Activated naive CD8-positive, alpha-beta T cell treated with anti-CD3 and anti-CD28 coated beads for 36 hours (primary cell): ENCODE measurements at regions not wholly inside any gene's neighbourhood (a gene's known extent, or its start where the extent isn't known, plus 50 kb on each side); places are given as distances from the start of the nearest gene placed in this dataset.

Experiments used
- DNase-seq: peaks from one replicate; pipeline ENCODE4 v3.0.0; 2021
- H3K27ac Mint-ChIP-seq: one replicate; pipeline ENCODE4 v1.8.0; 2022; ENCODE audit warnings: mild to moderate bottlenecking, moderate library complexity, mixed read lengths
- H3K27me3 Mint-ChIP-seq: one replicate; pipeline ENCODE4 v1.8.0; 2022; ENCODE audit warnings: mild to moderate bottlenecking, mixed read lengths
- H3K36me3 Mint-ChIP-seq: one replicate; pipeline ENCODE4 v1.8.0; 2021; ENCODE audit warnings: mild to moderate bottlenecking, mixed read lengths
- H3K4me1 Mint-ChIP-seq: one replicate; pipeline ENCODE4 v1.8.0; 2021; ENCODE audit warnings: mixed read lengths
- H3K4me3 Mint-ChIP-seq: one replicate; pipeline ENCODE4 v1.8.0; 2022; ENCODE audit warnings: mild to moderate bottlenecking, moderate library complexity, mixed read lengths
- H3K9me3 Mint-ChIP-seq: one replicate; pipeline ENCODE4 v1.8.0; 2022; ENCODE audit warnings: mixed read lengths

DNA sequence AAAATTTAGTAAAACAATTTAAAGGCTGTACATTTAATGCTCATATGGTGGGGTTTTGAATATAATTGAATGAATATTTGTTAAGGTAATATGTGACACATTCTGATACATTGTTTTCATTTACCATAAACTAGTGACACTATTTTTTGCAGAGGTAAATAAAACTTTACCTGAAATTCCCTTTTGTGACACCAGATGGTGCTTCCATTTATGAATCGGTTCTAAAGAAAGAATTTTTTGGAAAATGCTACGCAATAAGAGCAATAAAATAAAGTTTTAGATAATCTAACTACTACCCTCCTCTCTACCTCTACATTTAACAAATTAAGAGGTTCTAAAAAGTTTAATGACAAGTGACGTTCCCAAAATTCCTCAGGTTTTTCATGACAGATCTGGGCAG, 448.9 kb downstream of the MAGEB5 start:
- H3K4me3 Mint-ChIP-seq = no peak overlapping the region
- no peaks in the 10 kb centered on the region for H3K4me1 Mint-ChIP-seq
- H3K27ac Mint-ChIP-seq = no peak overlapping the region
- H3K36me3 Mint-ChIP-seq = no peaks in the 10 kb centered on the region
- H3K9me3 Mint-ChIP-seq = no peaks in the 10 kb centered on the region
- H3K27me3 Mint-ChIP-seq = no peaks in the 10 kb centered on the region
- no peak for DNase-seq

DNA sequence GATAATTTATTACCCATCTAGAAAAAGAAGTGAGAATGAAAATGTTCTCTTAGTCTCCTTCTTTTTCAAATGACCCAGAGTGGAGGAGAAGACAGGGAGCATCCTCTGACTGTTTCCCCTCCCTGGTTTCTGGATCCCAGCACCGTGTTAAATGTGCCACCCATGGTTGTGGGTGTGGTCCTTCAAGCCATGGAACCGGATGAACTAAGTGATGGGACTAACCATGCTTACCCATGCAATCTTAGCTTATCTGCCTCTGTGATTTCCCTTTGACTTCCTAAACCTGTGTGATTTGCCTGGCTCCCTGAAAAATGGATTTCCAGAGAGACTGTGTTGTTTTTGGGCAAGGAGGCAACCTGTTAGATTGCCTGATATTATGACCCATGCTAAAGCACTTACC, 437.1 kb downstream of the MAGEB5 start:
- Mint-ChIP-seq H3K27me3 (no peaks in the 10 kb centered on the region), H3K4me1 (no peaks in the 10 kb centered on the region), H3K27ac (no peak overlapping the region), H3K9me3 (peaks cover 7% of the 10 kb centered on the region), H3K4me3 (no peak overlapping the region), H3K36me3 (no peaks in the 10 kb centered on the region)
- no peak for DNase-seq

DNA sequence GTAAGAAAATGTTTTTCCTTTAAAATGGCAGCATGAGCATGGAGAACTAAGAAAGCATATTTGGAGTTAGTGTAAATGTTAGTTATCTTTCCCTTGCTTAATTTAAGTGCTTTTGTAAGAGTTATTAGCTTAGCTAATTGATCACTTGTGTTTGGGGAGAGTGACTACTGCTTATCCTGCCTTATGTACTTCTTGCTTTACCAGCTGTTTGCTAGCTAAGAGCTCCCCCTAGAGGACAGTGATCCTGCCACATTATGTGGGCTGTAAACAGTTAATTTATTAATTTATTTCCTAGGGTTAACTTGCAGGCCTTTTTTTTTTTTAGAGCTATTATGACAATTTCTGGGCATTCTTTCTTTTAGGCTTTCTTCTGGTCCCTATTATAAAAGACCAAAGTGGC, 435.8 kb downstream of the MAGEB5 start:
- Mint-ChIP-seq H3K27ac (no peak overlapping the region), H3K36me3 (no peaks in the 10 kb centered on the region), H3K9me3 (peaks cover 7% of the 10 kb centered on the region), H3K4me3 (no peak overlapping the region), H3K4me1 (no peaks in the 10 kb centered on the region), H3K27me3 (no peaks in the 10 kb centered on the region)
- DNase-seq = no peak

DNA sequence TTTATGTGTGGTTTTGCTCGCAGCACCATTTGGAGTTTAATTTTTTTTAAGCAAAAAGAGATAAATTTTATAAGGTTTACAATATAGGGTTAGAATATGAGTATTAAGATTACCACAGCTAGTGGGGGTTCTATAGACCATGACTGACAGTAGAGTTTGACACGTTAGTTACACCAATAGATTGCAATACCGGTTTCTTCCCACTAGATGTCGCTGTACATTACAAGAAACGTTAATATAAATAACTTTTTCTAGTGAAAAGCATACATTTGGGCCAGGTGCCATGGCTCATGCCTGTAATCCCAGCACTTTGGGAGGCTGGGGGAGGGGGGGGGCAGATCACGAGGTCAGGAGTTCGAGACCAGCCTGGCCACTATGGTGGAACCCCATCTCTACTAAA, 433.6 kb downstream of the MAGEB5 start:
- Mint-ChIP-seq H3K27ac (no peak overlapping the region), H3K27me3 (no peaks in the 10 kb centered on the region), H3K4me3 (no peak overlapping the region), H3K9me3 (peaks cover 5% of the 10 kb centered on the region), H3K36me3 (no peaks in the 10 kb centered on the region), H3K4me1 (no peaks in the 10 kb centered on the region)
- DNase-seq = no peak

DNA sequence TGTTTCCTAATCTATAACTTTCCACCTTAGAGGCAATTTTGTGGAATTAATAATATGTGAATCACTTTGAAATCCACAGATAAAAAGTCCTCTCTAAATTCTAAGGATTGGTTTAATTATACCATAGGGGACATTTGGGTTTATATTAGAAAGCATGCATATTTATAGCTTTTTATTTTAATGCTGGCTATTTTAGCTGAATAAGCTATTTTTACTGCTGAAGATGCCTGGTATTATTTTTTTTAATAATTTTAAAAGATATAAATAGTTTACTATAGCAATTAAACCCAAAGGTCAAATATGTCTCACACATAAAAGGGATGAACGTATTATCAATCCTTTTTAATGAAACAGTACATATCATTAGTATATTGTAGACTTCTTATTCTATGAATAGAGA, 415.4 kb downstream of the MAGEB5 start:
- no peak for DNase-seq
- Mint-ChIP-seq H3K36me3 (no peaks in the 10 kb centered on the region), H3K9me3 (no peaks in the 10 kb centered on the region), H3K27me3 (no peaks in the 10 kb centered on the region), H3K4me1 (no peaks in the 10 kb centered on the region), H3K4me3 (no peak overlapping the region), H3K27ac (no peak overlapping the region)

DNA sequence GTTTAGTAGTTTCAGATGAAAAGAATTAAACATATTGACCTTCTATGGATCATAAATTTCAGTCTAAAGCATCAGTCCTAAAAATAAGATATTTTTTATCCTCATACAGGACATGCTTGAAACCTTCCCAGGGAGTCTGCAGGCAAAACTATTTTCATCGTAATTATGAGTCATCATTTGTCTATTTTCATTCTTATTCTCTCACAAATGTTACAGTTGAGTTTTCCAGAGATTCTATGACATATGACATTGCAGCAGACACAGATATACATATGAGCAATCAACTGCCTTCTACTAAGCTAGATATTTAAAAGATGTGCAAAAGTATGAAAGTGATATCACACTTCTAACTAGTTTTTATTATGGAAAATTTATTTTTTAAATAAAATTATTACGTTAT, 398.0 kb downstream of the MAGEB5 start:
- Mint-ChIP-seq H3K4me3 (no peak overlapping the region), H3K27me3 (no peaks in the 10 kb centered on the region), H3K9me3 (peaks cover 1% of the 10 kb centered on the region), H3K4me1 (no peaks in the 10 kb centered on the region), H3K36me3 (no peaks in the 10 kb centered on the region), H3K27ac (no peak overlapping the region)
- DNase-seq = no peak

DNA sequence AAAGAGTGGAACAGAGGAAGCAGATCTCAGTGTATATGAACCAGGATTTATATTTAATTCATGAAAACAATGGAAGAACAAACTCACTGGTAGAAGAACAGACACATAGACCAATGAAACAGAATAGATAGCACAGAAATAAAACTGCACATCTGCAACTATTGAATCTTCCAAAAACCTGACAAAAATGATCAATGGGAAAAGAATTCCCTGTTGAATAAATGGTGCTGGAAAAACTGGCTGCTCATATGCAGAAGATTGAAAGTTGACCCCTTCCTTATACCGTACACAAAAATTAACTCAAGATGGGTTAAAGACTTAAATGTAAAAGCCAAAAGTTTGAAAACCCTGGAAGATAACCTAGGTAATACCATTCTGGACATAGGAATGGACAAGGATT, 391.0 kb downstream of the MAGEB5 start:
- H3K4me3 Mint-ChIP-seq = no peak overlapping the region
- no peak overlapping the region for H3K27ac Mint-ChIP-seq
- H3K4me1 Mint-ChIP-seq = no peaks in the 10 kb centered on the region

DNA sequence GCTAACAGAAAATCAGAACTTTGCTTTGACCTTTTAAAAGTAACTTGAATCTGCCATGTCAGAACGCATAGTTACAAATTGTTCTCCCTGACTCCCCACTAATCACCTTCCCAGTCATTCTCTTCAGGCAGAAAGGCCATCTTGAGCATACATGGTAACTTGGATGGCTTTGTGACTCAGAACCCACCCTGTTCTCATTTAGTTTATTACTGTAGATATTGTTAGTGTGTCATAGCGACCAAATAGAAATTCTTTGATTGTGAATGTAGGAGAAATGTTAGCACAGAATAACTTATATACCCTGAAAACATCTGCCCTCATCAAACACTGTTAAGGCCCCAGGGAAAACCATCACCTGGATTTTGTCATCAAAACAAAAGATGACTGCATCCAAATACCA, 382.0 kb downstream of the MAGEB5 start:
- no peak for DNase-seq
- H3K4me3 Mint-ChIP-seq = no peak overlapping the region
- no peaks in the 10 kb centered on the region for H3K27me3 Mint-ChIP-seq
- no peak overlapping the region for H3K27ac Mint-ChIP-seq
- peaks cover 2% of the 10 kb centered on the region for H3K9me3 Mint-ChIP-seq
- no peaks in the 10 kb centered on the region for H3K4me1 Mint-ChIP-seq
- no peaks in the 10 kb centered on the region for H3K36me3 Mint-ChIP-seq

More for the DNA sequence above, 391.0 kb downstream of the MAGEB5 start:
- Mint-ChIP-seq H3K9me3 (no peaks in the 10 kb centered on the region), H3K36me3 (no peaks in the 10 kb centered on the region), H3K27me3 (no peaks in the 10 kb centered on the region)
- DNase-seq = no peak

DNA sequence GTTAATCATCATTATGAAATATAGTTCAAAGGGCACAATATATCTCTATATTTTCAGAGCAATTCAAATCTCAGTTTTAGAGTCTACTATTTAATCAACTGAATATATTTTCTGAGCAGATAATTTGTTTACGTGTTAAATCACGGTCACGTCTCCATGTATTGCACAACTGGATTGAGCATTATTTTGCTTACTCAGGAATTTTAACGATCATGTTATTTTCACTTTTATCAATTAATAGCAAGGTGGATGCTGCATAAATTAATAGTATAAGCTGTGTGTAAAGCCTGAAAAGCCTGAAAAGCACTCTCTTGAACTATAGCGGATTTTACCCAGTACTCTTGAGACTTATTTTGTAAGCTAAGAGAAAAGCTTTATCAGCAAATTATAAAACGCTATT, 374.9 kb downstream of the MAGEB5 start:
- no peak overlapping the region for H3K4me3 Mint-ChIP-seq
- H3K27me3 Mint-ChIP-seq = no peaks in the 10 kb centered on the region
- H3K27ac Mint-ChIP-seq = no peak overlapping the region
- H3K9me3 Mint-ChIP-seq = peaks cover 2% of the 10 kb centered on the region
- DNase-seq = no peak
- H3K4me1 Mint-ChIP-seq = no peaks in the 10 kb centered on the region
- H3K36me3 Mint-ChIP-seq = no peaks in the 10 kb centered on the region

DNA sequence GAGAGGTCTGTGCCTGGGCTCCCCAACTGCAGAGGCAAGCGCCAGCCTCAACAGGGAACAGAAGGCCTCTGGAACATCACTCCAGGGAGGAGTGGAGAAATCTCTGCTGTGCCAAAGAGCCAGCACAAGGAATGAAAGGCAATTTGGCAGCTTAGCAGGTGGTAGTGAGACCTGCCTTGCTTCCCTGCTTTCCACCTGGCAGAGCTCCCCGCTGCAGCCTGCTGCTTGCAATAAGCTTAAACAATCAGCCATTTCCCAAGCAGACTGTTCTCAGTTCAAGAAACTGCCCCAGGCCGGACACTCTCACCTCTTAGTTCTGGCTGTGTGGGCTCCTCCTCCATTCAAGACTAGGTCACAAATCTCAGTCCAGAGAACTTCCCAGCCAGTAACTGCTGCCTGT, 370.6 kb downstream of the MAGEB5 start:
- no peaks in the 10 kb centered on the region for H3K36me3 Mint-ChIP-seq
- no peaks in the 10 kb centered on the region for H3K9me3 Mint-ChIP-seq
- no peak overlapping the region for H3K4me3 Mint-ChIP-seq
- no peak for DNase-seq
- H3K4me1 Mint-ChIP-seq = no peaks in the 10 kb centered on the region
- H3K27me3 Mint-ChIP-seq = no peaks in the 10 kb centered on the region
- no peak overlapping the region for H3K27ac Mint-ChIP-seq

DNA sequence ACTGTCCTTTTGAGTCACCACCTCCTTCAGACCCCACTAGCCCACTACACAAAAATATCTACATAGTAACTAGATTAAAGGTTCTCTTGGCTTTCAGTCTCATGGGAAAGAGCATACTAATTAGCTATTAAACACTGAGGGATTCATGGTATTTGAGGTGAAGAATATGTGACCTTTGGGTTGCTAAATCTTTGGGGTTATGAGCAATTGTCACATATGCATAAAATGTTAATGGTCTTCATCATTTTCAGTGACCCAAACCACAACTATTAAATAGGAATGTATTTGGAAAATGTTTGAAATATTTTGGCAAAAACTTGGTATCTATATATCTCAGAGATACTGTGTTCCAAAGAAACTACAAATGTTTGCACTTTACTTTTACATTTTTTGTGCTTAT, 365.1 kb downstream of the MAGEB5 start:
- Mint-ChIP-seq H3K27ac (no peak overlapping the region), H3K27me3 (no peaks in the 10 kb centered on the region), H3K9me3 (no peaks in the 10 kb centered on the region), H3K4me3 (no peak overlapping the region), H3K36me3 (no peaks in the 10 kb centered on the region), H3K4me1 (no peaks in the 10 kb centered on the region)
- no peak for DNase-seq

DNA sequence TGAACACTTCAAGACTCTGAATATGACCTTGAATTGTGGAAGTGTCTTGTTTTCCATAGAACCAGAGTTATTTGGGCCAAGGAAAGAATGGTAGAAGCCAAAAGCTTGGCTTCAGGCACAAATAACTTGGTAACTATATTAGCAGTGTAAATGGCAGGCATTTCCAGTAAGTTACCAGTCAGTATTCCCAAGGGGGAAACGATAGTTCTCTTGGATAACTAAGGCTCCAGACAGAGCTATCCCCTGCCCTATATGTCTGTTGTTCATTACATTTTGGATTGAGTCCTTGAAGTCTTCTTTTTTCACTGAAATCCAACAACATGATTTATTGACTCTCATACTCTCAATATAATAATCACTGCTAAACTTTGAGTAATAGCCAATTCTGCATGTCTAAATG, 364.1 kb downstream of the MAGEB5 start:
- no peaks in the 10 kb centered on the region for H3K4me1 Mint-ChIP-seq
- DNase-seq = no peak
- no peak overlapping the region for H3K27ac Mint-ChIP-seq
- H3K36me3 Mint-ChIP-seq = no peaks in the 10 kb centered on the region
- H3K27me3 Mint-ChIP-seq = no peaks in the 10 kb centered on the region
- H3K4me3 Mint-ChIP-seq = no peak overlapping the region
- no peaks in the 10 kb centered on the region for H3K9me3 Mint-ChIP-seq

DNA sequence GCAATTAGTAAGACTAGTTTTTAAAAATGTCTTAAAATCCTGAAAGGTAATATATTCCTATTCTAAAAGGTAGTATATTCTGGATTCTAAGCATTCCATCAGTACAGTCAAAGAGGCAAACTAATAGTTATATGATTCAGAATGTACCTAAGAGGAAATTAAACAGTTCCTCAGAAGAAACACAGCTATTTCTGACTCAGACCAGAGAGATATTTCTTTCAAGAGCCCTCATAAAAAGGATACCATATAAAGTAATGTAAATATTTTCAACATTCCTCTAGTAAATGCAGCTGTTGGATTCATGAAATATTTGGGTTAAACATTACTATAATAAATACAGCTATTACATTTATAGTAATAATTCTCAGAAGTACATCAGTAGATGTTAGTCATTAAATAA, 358.3 kb downstream of the MAGEB5 start:
- Mint-ChIP-seq H3K4me3 (no peak overlapping the region), H3K36me3 (no peaks in the 10 kb centered on the region), H3K9me3 (no peaks in the 10 kb centered on the region), H3K27me3 (no peaks in the 10 kb centered on the region), H3K27ac (no peak overlapping the region), H3K4me1 (no peaks in the 10 kb centered on the region)
- no peak for DNase-seq

DNA sequence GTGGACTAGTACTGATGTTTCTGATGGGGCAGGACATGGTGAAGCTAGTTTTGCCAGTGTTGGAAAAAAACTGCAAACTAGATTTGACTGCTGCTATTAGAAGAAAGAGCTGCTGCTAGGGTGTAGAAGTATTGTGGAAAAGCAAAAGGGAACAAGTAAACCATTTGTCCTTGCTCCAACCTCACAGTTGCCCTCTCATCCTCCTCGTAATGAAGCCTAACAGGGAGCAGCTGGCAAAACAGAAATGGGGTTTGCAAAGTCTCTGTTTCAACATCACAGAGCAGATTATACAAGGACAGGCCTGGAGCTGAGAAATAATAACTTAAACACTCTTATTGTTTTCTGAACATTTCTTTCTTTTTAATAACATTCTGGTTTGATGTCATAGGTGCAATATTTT, 346.2 kb downstream of the MAGEB5 start:
- H3K27me3 Mint-ChIP-seq = no peaks in the 10 kb centered on the region
- no peaks in the 10 kb centered on the region for H3K36me3 Mint-ChIP-seq
- H3K4me1 Mint-ChIP-seq = no peaks in the 10 kb centered on the region
- H3K9me3 Mint-ChIP-seq = no peaks in the 10 kb centered on the region
- H3K27ac Mint-ChIP-seq = no peak overlapping the region
- DNase-seq = no peak
- H3K4me3 Mint-ChIP-seq = no peak overlapping the region

DNA sequence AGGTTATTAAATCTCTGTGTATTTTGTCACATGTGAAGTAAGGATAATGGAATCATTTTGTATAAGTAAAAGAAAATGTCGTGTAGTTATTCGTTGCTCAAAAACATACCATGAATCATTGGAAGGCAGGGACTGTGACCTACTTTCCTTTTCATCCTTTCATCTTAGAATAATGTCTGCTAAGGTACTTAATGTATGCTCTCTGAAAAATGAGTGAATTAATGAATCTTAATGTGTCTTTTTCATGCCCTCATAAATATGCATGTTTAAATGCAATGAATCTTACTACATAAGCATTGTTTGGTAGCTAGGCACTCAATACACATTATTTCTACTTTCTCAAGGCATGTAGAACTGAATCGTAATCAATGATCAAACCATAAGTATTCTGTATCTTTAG, 343.9 kb downstream of the MAGEB5 start:
- Mint-ChIP-seq H3K27me3 (no peaks in the 10 kb centered on the region), H3K4me3 (no peak overlapping the region), H3K9me3 (peaks cover 3% of the 10 kb centered on the region), H3K27ac (no peak overlapping the region), H3K36me3 (no peaks in the 10 kb centered on the region), H3K4me1 (no peaks in the 10 kb centered on the region)
- DNase-seq = no peak

DNA sequence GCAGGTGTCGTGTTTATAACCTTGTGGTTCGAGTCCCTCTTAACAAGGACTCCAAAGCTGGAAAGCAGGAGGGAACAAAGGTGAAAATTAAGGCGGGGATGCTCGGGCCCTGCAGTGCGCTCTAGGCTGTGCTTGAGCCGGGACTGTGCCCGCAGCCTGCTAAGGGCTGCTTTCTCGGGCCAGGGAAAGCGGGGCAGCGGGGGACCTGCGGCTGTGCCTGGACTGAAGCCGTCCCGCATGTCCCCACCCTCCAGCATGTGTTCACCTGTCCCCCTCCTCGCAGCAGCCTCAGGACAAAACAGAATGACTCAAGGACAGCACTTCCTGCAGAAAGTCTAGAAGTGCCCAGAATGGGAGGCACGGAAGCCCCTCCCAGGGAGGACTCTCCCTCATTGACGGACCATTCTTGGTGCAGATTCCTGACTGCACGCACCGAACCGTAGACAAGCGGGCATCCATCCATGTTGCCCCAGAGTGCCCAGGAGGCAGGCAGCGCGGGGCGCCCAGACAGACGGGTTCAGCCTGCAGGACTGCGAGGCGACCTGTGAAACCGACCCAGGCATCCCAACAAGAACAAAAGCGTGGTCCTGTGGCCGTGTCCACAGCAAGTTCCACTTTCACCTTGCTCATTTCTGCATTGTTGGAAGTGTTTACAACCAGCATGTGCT, 342.9 kb downstream of the MAGEB5 start:
- Mint-ChIP-seq H3K4me3 (no peak overlapping the region), H3K4me1 (no peaks in the 10 kb centered on the region), H3K36me3 (no peaks in the 10 kb centered on the region), H3K27ac (no peak overlapping the region), H3K9me3 (peaks cover 5% of the 10 kb centered on the region), H3K27me3 (no peaks in the 10 kb centered on the region)
- no peak for DNase-seq
